ENCODE measurements at regions not wholly inside any gene's neighbourhood (a gene's known extent, or its start where the extent isn't known, plus 50 kb on each side); places are given as distances from the start of the nearest gene placed in this dataset.
A peak's percentile ranks its signal among the peaks of the same experiment; 100 is the strongest.

GRCh38 chr9:73219985-73220626, 68.4 kb downstream of the ANXA1 start:
- DNase-seq (ENCODE audit: low read depth) = peak; percentile 4

GRCh38 chr9:73223594-73223993, 71.9 kb downstream of the ANXA1 start:
- no peak overlapping the region for H3K4me3 ChIP-seq (ENCODE audit: control insufficient read depth, low read depth, low read length)
- no peak for DNase-seq (ENCODE audit: low read depth)
- TF ChIP-seq CTCF (IDR thresholded peaks at IDR 0.05; ENCODE audit: control insufficient read depth, insufficient read depth, low read depth, low read length, missing control alignments) = no peak

More at GRCh38 chr9:73219985-73220626, 68.4 kb downstream of the ANXA1 start:
- no peak overlapping the region for H3K4me3 ChIP-seq (ENCODE audit: control insufficient read depth, low read depth, low read length)
- no peak for TF ChIP-seq CTCF (IDR thresholded peaks at IDR 0.05; ENCODE audit: control insufficient read depth, insufficient read depth, low read depth, low read length, missing control alignments)

- DNase-seq (ENCODE audit: low read depth) = no peak
- H3K4me3 ChIP-seq (ENCODE audit: control insufficient read depth, low read depth, low read length) = no peak overlapping the region
- no peak for TF ChIP-seq CTCF (IDR thresholded peaks at IDR 0.05; ENCODE audit: control insufficient read depth, insufficient read depth, low read depth, low read length, missing control alignments)
Observed at GRCh38 chr9:73229543-73229942, 77.9 kb downstream of the ANXA1 start.

GRCh38 chr9:73230251-73230650, 78.6 kb downstream of the ANXA1 start:
- no peak for TF ChIP-seq CTCF (IDR thresholded peaks at IDR 0.05; ENCODE audit: control insufficient read depth, insufficient read depth, low read depth, low read length, missing control alignments)
- H3K4me3 ChIP-seq (ENCODE audit: control insufficient read depth, low read depth, low read length) = no peak overlapping the region
- no peak for DNase-seq (ENCODE audit: low read depth)

- DNase-seq (ENCODE audit: low read depth) = no peak
- H3K4me3 ChIP-seq (ENCODE audit: control insufficient read depth, low read depth, low read length) = no peak overlapping the region
- no peak for TF ChIP-seq CTCF (IDR thresholded peaks at IDR 0.05; ENCODE audit: control insufficient read depth, insufficient read depth, low read depth, low read length, missing control alignments)
Observed at GRCh38 chr9:73231203-73231602, 79.5 kb downstream of the ANXA1 start.

- TF ChIP-seq CTCF (IDR thresholded peaks at IDR 0.05; ENCODE audit: control insufficient read depth, insufficient read depth, low read depth, low read length, missing control alignments) = no peak
- DNase-seq (ENCODE audit: low read depth) = no peak
- H3K4me3 ChIP-seq (ENCODE audit: control insufficient read depth, low read depth, low read length) = no peak overlapping the region
Observed at GRCh38 chr9:73233359-73234007, 81.8 kb downstream of the ANXA1 start.

Data from AG09309 (cell line).